Endothelial cell of umbilical vein (primary cell): ENCODE measurements at regions not wholly inside any gene's neighbourhood (a gene's known extent, or its start where the extent isn't known, plus 50 kb on each side); places are given as distances from the start of the nearest gene placed in this dataset.

Experiments used
- BruUV-seq: library from RNA; stranded (reverse); fragments of 400-500 nt; replicated peaks from 2 replicates; lab custom pipeline; 2021; lab: Mats Ljungman, UMichigan
- CTCF ChIA-PET: fragments of 300-600, 350-600 bp; sonication (Branson Sonifier 250); formaldehyde crosslinking; loops from one replicate; lab custom pipeline; 2021; ENCODE audit warnings: antibody characterized with exemption, inconsistent platforms; lab: Charles Lee
- POLR2A ChIA-PET: fragments of 300-600, 350-600 bp; sonication (Branson Sonifier 250); formaldehyde crosslinking; loops from one replicate; lab custom pipeline; 2021; ENCODE audit warnings: antibody characterized with exemption, inconsistent platforms; lab: Charles Lee
- DNase-seq: peaks from one replicate; pipeline ENCODE4 v3.0.0-alpha.2; 2011; ENCODE audit warnings: low read depth, low spot score
- FAIRE-seq: peaks from 2 replicates; lab custom pipeline; 2011; peaks lifted over from hg19 to GRCh38; lab: Jason Lieb, UNC
- H2AFZ ChIP-seq: 2 replicates; pipeline ENCODE4 v1.6.0; 2012; ENCODE audit warnings: low read depth, low read length, control low read depth, inconsistent platforms
- H3K27ac ChIP-seq: 2 replicates; pipeline ENCODE4 v1.5.1; 2011; ENCODE audit warnings: low read depth, mild to moderate bottlenecking, control low read depth, low read length, moderate library complexity; ENCODE audit not compliant: insufficient read depth
- H3K27me3 ChIP-seq, 2 experiments: 2 replicates each; pipeline versions ENCODE4 v1.6.0 to v1.6.1; 2011; ENCODE audit warnings: low read length in 2 of 2, mixed read lengths in 1 of 2; ENCODE audit not compliant: control insufficient read depth in 2 of 2, insufficient read depth in 2 of 2
- H3K36me3 ChIP-seq, 2 experiments: 2 replicates in 1 of 2; 3 replicates in 1 of 2; pipeline ENCODE4 v1.5.1; 2011; ENCODE audit warnings: low read length in 2 of 2, mild to moderate bottlenecking in 1 of 2, moderate library complexity in 1 of 2; ENCODE audit not compliant: control insufficient read depth in 2 of 2, insufficient read depth in 2 of 2; ENCODE audit errors: extremely low read depth in 1 of 2
- H3K4me1 ChIP-seq: 3 replicates; pipeline ENCODE4 v1.5.1; 2011; ENCODE audit warnings: mild to moderate bottlenecking, low read length; ENCODE audit not compliant: control insufficient read depth, insufficient read depth; ENCODE audit errors: extremely low read depth
- H3K4me2 ChIP-seq: 2 replicates; pipeline ENCODE4 v1.6.1; 2011; ENCODE audit warnings: low read length, control low read depth, mixed read lengths; ENCODE audit not compliant: insufficient read depth
- H3K4me3 ChIP-seq, 3 experiments: fragments of 200-600 bp in 1 of 3; sonication (generic), shearing (Covaris generic) in 1 of 3; replicated peaks in 1 of 3; 2 replicates each; pipeline ENCODE4 v1.5.1; 2011 to 2016; ENCODE audit warnings: control low read depth in 3 of 3, low read length in 3 of 3, mild to moderate bottlenecking in 2 of 3, inconsistent platforms in 1 of 3, low read depth in 1 of 3, moderate library complexity in 1 of 3; ENCODE audit not compliant: insufficient read depth in 1 of 3
- H3K79me2 ChIP-seq: 2 replicates; pipeline ENCODE4 v1.6.0; 2012; ENCODE audit warnings: low read length, inconsistent platforms; ENCODE audit not compliant: control insufficient read depth, insufficient read depth
- H3K9ac ChIP-seq: replicated peaks from 2 replicates; pipeline ENCODE3; 2011; ENCODE audit warnings: low read length, control low read depth; ENCODE audit not compliant: insufficient read depth; ENCODE audit errors: extremely low read depth
- H3K9me1 ChIP-seq: replicated peaks from 3 replicates; pipeline ENCODE4 v1.6.0; 2011; ENCODE audit warnings: mild to moderate bottlenecking, low read length; ENCODE audit not compliant: control insufficient read depth, insufficient read depth; ENCODE audit errors: extremely low read depth
- H3K9me3 ChIP-seq: replicated peaks from 2 replicates; pipeline ENCODE4 v1.5.1; 2012; ENCODE audit warnings: low read length, inconsistent platforms; ENCODE audit not compliant: control insufficient read depth, insufficient read depth
- H4K20me1 ChIP-seq: replicated peaks from 2 replicates; pipeline ENCODE3; 2011; ENCODE audit warnings: mild to moderate bottlenecking, low read length; ENCODE audit not compliant: control insufficient read depth, insufficient read depth; ENCODE audit errors: extremely low read depth
- EZH2 ChIP-seq: IDR thresholded peaks from 2 replicates; pipeline ENCODE4 v1.6.1; 2012; ENCODE audit warnings: borderline replicate concordance, low read depth, mild to moderate bottlenecking, moderate library complexity, low read length, inconsistent platforms; ENCODE audit not compliant: severe bottlenecking
- FOS ChIP-seq: IDR thresholded peaks from 2 replicates; pipeline ENCODE4 v1.6.1; 2011; ENCODE audit warnings: mild to moderate bottlenecking, low read length, moderate library complexity, borderline replicate concordance; ENCODE audit not compliant: insufficient read depth
- GATA2 ChIP-seq: IDR thresholded peaks from 2 replicates; pipeline ENCODE4 v1.7.0; 2011; ENCODE audit warnings: low read depth, mild to moderate bottlenecking, moderate library complexity, mixed read lengths, low read length; ENCODE audit not compliant: insufficient read length, insufficient read depth
- JUN ChIP-seq: IDR thresholded peaks from 2 replicates; pipeline ENCODE4 v1.6.1; 2011; ENCODE audit warnings: borderline replicate concordance, low read depth; ENCODE audit not compliant: insufficient read length, insufficient read depth
- MYC ChIP-seq: IDR thresholded peaks from one replicate; pipeline ENCODE4 v1.6.1; 2011; ENCODE audit warnings: mild to moderate bottlenecking, low read depth, low read length
- POLR2A ChIP-seq: IDR thresholded peaks from 2 replicates; pipeline ENCODE4 v1.6.1; 2012; ENCODE audit warnings: low read depth, mild to moderate bottlenecking, control low read depth, low read length
- POLR2AphosphoS5 ChIP-seq: IDR thresholded peaks from 2 replicates; pipeline ENCODE4 v1.6.1; 2012; ENCODE audit warnings: low read depth, mild to moderate bottlenecking, control low read depth, low read length, moderate library complexity; ENCODE audit not compliant: insufficient read depth
- dilution Hi-C: fragments of 300-500 bp; cut with MboI; formaldehyde crosslinking; loops from one replicate; pipeline ENCODE4 v1.15.0; 2019; ENCODE audit warnings: low sequenced_read_pairs; ENCODE audit not compliant: extremely low pct_ligation_motif_present
- intact Hi-C: fragments of 100-400 bp; cut with micrococcal nuclease; formaldehyde crosslinking; loops from one replicate; pipeline ENCODE4 v1.10.0; 2022
- TF ChIP-seq, protein P1 (sequence below), 2 donors: IDR thresholded peaks; 1 replicate in 1 of 2; 2 replicates in 1 of 2; pipeline ENCODE4 v1.5.1; 2011; ENCODE audit warnings: low read length in 2 of 2, mild to moderate bottlenecking in 2 of 2, moderate library complexity in 2 of 2, control low read depth in 1 of 2, inconsistent platforms in 1 of 2, low read depth in 1 of 2; ENCODE audit not compliant: insufficient read depth in 1 of 2; ENCODE audit errors: extremely low read depth in 1 of 2
- TF ChIP-seq, protein P2 (sequence below): IDR thresholded peaks from 2 replicates; pipeline ENCODE4 v1.6.1; 2011; ENCODE audit not compliant: insufficient read depth, insufficient read length

DNA sequence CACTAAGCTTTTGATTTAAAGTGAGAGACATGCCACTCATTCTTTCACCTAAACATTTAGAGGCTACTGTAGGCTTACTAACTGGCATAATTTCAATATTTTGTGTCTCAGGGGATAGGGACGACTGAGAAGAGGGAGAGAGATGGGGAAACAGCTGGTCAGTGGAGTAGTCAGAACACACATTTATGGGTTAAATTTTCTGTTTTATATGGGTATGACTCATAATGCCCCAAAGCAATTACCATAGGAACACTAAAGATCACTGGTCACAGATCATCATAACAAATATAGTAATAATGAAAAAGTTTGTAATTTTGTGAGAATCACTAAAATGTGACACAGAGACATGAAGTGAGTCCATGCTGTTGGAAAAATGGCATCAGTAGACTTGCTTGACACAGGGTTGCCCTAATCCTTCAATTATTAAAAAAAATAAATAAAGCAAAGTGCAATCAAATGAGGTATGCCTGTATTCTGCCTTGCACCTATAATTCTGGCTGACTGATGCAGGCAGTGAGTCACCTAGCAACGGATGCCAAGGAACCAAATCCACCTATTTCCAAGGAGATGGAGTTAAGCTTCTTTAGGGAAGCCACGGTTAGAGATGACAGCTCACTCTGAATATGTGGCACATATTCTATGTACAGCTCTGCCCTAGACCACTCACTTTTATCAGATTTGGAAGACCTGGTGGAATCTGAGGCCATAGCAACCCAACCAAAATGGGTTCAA, 166.1 kb downstream of the MARCHF11 start:
- Histone ChIP-seq H3K9me1 (no peaks in the 10 kb centered on the region), H4K20me1 (no peaks in the 10 kb centered on the region), H3K79me2 (no peaks in the 10 kb centered on the region), H3K27ac (no peak overlapping the region), H3K36me3 (no peaks in the 10 kb centered on the region), H2AFZ (no peak overlapping the region), H3K9ac (no peak overlapping the region), H3K4me2 (no peak overlapping the region), H3K9me3 (no peaks in the 10 kb centered on the region), H3K4me1 (no peaks in the 10 kb centered on the region), H3K27me3 (no peaks in the 10 kb centered on the region), H3K4me3 (no peak overlapping the region)
- dilution Hi-C loops = no loop called here
- BruUV-seq = no TSS peak
- POLR2A ChIA-PET = no interaction called here
- FAIRE-seq (no peak), DNase-seq (no peak)
- no peak for TF ChIP-seq POLR2A
- no peak for TF ChIP-seq FOS
- TF ChIP-seq, protein P1, sequence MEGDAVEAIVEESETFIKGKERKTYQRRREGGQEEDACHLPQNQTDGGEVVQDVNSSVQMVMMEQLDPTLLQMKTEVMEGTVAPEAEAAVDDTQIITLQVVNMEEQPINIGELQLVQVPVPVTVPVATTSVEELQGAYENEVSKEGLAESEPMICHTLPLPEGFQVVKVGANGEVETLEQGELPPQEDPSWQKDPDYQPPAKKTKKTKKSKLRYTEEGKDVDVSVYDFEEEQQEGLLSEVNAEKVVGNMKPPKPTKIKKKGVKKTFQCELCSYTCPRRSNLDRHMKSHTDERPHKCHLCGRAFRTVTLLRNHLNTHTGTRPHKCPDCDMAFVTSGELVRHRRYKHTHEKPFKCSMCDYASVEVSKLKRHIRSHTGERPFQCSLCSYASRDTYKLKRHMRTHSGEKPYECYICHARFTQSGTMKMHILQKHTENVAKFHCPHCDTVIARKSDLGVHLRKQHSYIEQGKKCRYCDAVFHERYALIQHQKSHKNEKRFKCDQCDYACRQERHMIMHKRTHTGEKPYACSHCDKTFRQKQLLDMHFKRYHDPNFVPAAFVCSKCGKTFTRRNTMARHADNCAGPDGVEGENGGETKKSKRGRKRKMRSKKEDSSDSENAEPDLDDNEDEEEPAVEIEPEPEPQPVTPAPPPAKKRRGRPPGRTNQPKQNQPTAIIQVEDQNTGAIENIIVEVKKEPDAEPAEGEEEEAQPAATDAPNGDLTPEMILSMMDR (IDR thresholded peaks at IDR 0.05; ENCODE audit: extremely low read depth in 1 of 2, insufficient read depth in 1 of 2, low read depth in 1 of 2, low read length in 2 of 2) = no peak
- CTCF ChIA-PET = interaction anchor here (1.2 to 1.7 kb wide), 3 partner anchors 12 to 908 kb away, joined by 3 to 8 read pairs (median 4); no protein-coding TSS in a partner anchor
- intact Hi-C loops = no loop called here

DNA sequence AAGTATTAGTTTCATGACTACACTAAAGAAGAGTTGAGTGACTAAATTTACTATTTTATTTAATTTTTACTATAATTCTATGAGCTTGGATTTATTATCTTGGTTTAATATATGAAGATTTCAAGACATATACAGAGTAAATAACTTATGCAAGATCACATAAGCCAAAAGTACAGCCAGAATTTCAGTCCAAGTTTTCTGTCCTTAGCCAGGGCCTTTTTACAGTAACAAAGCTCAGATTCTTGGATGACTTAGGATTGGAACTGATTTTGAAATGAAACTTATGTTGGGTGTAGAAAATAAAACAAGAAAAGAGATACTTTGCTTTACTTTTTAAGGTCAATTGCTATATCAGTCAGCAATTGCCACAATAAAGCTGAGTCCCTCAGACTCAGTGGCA, 170.3 kb downstream of the MARCHF11 start:
- H3K9me1 ChIP-seq = no peaks in the 10 kb centered on the region
- H3K36me3 ChIP-seq = no peaks in the 10 kb centered on the region
- no peaks in the 10 kb centered on the region for H3K27me3 ChIP-seq
- H3K4me2 ChIP-seq = no peak overlapping the region
- no peak overlapping the region for H3K9ac ChIP-seq
- no peaks in the 10 kb centered on the region for H3K79me2 ChIP-seq
- no peak overlapping the region for H3K27ac ChIP-seq
- TF ChIP-seq, protein P2, sequence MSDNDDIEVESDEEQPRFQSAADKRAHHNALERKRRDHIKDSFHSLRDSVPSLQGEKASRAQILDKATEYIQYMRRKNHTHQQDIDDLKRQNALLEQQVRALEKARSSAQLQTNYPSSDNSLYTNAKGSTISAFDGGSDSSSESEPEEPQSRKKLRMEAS = no peak
- TF ChIP-seq, protein P1 (IDR thresholded peaks at IDR 0.05; ENCODE audit: extremely low read depth in 1 of 2, insufficient read depth in 1 of 2, low read depth in 1 of 2, low read length in 2 of 2) = no peak
- TF ChIP-seq EZH2 (no peak), POLR2AphosphoS5 (no peak), FOS (no peak), MYC (no peak), JUN (no peak), POLR2A (no peak), GATA2 (no peak)
- POLR2A ChIA-PET = no interaction called here
- BruUV-seq = no TSS peak
- CTCF ChIA-PET = no interaction called here
- intact Hi-C loops (no loop called here), dilution Hi-C loops (no loop called here)
- no peak overlapping the region for H3K4me3 ChIP-seq
- no peak overlapping the region for H2AFZ ChIP-seq
- DNase-seq = no peak
- H3K4me1 ChIP-seq = no peaks in the 10 kb centered on the region
- FAIRE-seq = no peak
- H3K9me3 ChIP-seq = no peaks in the 10 kb centered on the region
- no peaks in the 10 kb centered on the region for H4K20me1 ChIP-seq
